ENCODE measurements at regions not wholly inside any gene's neighbourhood (a gene's known extent, or its start where the extent isn't known, plus 50 kb on each side); places are given as distances from the start of the nearest gene placed in this dataset.
"Not testable (repeated sequence)": the region's sequence is repeated elsewhere in the genome, so short reads cannot be mapped to it uniquely, and the experiment has no call there.

DNA sequence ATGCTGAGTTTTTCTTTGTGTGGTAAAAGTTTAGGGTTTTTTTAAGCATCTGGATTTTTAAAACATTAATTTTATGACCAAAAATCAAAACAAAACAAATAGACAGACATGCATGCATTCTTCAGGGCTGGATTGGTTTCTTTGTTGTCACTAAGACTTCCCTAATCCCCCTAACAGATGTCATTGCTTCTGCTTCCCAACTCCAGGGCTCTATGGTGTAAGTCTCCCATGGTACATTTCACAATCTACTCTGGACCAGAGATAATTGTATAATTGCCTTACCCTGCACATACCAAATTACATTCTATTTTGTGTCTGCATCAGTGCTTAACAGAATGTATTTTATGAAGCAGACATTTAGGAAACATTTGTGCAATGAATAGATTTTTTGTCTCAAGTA lies 529.1 kb upstream of the SMIM31 start:
- DNase-seq = no peak

DNA sequence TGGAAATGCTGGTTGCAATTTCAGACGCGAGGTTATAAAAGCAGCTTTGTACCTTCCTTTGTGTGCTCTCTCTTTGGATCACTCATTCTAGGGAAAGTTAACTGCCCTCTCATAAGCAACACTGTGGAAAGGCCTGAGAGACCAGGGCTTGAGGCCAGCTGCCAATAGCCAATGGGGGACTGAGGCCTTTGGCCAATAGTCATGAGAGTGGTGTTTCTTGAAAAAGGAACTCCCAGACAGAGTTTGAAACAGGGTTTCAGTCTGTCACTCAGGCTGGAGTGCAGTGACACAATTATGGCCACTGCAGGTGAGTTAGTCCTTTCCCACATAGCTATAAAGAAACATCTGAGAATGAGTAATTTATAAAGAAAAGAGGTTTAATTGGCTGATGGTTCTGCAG lies 524.7 kb upstream of the SMIM31 start:
- no peak for DNase-seq

DNA sequence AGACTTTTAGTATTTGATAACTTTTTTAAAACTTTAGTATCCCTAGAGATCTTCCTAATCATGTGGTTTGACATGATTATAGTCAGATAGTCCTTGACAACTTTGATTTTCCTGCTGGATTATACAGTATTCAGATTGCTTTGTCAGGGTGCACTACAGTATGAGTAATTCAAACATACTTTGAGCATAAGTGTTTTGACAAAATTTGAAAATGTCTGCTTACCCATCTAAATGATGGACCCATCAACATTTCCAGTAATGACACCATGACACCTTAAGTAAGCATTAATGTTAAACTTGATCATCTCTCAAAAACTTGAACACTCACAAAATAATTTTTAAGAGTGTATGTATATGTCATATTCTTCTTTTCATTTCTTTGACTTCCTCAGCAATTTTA lies 514.5 kb upstream of the SMIM31 start:
- no peak for DNase-seq

DNA sequence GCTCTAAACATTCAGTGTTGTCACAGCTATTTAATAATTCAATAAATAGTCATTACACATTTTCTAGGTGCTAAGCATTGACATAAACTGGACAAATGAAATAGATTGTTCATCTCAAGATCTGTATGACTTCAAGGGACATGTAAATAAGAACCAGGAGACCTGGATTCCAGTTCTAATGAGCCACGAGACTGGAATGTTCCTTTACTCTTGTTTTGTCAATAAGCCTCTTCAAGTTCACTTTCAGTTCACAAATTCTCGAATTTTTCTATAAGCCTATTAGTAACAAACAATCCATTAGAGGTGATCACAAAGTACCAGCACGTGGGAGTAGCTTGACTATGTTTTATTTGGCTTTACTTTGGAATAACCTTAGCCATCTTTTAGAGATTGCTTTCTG lies 514.0 kb upstream of the SMIM31 start:
- DNase-seq = no peak

DNA sequence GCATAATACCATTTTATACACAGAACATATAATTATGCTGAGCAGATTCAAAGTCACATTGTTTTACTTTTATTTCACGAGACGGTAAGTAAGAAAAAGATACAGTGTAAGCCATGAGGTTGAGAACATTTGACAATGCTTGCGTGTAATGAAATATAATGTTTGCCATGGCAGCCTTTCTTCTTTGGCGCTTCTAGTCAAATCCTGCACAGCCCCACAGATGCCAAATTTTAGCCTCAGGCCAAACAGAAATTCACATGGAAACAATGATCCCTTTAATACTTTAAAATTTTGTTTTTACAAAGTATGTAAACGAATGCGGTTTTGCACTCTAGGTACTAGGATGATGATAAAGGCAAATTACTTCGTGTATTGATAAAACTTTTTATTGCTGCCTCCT lies 502.7 kb upstream of the SMIM31 start:
- DNase-seq = no peak

DNA sequence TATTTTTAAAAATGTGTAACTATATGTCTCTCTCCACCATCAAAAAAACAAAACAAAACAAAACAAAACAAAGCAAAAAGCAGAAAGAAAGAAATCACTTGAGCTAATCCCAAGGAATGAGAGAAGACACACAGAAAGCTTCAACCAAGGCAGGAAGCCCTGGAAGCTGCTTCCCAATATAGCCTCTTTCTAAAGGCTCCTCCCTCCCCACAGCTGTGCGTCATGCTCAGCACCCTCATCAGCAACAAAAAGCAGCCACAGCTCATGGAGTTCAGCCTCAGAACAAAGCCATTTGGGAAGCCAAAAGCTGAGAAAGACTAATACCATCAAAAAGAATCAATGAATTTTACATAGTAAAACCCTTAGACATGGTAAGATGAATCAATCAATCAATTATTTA lies 501.6 kb upstream of the SMIM31 start:
- peak; percentile 15 for DNase-seq

DNA sequence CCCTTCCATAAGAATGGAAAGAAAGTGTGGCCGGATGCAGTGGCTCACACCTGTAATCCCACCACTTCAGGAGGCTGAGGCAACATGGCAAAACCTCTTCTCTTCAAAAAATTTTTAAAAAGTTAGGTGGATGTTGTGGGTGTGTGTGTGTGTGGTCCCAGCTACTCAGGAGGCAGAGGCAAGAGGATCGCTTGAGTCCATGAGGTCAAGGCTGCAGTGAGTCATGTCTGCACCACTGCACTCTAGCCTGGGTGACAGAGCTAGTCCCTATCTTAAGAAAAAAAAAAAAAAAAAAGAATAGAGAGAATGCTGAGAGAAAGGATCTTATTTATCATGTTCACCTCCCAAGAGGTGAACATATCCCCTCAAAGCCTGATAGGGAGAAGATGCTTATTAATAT lies 492.1 kb upstream of the SMIM31 start:
- DNase-seq = no peak

DNA sequence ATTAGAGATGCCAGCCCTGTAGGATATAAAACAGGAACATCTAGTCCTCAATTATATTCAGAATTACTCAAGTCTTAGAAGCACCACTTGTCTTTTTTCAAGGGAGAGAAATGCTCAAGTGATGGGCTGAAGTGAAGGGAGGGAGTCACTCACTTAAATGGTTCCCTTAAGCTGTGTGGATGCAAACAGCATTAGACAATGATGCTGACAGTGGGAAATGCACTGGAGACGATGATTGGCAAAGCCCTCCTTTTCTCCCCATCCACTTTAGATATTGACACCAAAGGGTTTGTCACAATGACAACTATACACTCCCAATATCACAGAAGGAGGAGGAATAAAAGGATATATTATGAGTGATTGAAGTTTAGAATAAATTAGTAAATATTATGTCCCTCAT lies 491.4 kb upstream of the SMIM31 start:
- DNase-seq = not testable (repeated sequence)

DNA sequence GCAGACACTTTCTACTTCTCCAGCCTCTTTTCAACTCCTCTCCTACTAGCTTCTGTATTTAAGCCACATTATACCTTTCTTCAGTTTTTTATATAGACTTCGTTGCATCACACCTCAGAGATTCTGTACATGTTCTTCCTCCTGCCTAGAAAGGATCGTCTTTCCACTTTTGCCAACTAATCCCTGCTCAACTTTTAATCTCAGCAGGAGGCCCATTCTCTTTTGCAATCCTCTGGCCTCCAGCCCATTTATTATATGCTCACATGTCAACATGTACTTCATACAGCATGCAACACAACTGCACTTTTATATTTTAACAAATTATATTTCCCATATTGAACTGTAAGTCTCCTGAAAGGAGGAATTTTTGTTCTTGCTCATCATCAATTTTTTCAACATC lies 476.5 kb upstream of the SMIM31 start:
- not testable (repeated sequence) for DNase-seq

DNA sequence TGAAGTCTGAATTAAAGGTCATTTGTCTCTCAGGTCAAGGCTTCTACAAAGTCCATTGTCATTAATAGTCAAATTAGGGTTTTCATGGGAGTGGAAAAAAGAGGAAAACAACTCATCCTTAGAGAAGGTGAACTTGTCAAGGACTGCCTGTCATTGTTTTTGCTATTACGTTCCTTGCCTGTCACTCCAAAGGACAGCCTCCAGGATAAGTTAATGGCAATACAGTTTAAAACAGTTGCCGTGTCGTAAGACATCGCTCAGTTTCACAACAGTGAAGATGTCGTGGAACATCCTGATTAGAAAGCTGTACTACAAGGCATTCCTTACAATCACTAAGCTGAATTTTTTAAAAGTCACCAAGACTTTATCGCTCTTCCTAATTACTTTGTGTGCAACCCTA lies 466.8 kb upstream of the SMIM31 start:
- DNase-seq = no peak

DNA sequence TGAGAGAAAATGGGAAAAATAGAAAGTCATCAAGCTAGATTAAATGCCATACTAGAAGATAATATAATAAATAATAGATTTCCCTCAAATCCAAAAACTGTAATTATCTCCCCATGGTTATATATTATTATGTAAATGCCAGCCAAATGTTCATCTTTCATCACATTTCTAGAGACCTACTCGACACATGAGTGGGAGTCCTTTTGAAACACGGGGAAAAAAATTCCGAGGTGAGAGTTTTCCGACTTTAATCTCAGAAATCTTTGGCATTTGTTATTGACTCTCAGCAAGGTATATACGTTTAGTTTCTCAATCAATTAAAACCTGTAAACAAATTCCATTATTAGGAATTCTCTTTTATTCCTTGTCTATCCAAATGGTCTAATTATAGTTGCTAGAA lies 465.4 kb upstream of the SMIM31 start:
- DNase-seq = no peak

DNA sequence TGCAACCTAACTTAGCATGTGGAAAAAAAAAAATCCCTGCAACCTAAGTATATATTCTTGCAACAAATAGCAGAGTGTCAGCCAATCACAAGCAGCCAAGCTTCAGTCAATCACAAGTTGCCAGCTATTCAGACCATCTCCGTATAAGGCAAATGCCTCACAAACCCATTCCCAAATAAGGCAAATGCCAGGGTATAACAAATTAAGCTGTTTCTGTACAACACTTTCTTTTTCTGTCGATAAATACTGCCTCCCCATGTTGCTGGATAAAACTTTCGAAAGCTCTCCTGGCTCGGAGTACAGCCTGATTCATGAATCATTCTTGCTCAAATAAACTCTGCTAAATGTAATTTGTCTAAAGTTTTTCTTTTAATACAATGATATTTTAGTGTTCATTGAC lies 460.7 kb upstream of the SMIM31 start:
- no peak for DNase-seq

DNA sequence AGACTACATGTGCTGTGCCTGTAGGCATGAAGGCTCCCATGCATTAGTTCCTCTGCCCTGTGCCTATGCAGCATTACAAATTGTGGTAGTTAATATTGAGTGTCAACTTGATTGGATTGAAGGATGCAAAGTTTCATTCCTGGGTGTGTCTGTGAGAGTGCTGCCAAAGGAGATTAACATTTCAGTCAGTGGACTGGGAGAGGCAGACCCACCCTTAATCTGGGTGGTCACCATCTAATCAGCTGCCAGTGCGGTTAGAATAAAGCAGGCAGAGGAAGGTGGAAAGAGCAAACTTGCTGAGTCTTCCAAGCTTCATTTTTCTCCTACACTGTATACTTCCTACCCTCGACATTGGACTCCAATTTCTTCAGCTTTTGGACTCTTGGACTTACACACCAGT lies 460.2 kb upstream of the SMIM31 start:
- no peak for DNase-seq

DNA sequence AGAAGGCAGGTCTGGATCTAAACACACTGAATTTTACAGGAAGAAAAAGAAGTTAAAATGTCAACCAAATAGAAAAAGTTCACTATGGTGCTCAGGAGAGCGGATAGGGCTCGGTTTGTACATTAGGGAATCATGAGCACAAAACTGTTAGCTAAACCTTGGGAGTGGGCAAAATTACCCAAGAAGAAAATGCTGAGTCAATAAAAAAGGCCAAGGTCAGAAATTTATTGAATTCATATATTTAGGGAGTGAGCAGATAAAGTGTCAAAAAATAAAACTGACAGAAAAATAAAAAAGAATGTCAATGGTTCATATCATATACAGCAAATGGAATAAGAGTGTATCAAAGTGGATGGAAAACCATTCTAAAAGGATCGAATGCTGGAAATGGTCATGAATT lies 452.5 kb upstream of the SMIM31 start:
- DNase-seq = no peak

DNA sequence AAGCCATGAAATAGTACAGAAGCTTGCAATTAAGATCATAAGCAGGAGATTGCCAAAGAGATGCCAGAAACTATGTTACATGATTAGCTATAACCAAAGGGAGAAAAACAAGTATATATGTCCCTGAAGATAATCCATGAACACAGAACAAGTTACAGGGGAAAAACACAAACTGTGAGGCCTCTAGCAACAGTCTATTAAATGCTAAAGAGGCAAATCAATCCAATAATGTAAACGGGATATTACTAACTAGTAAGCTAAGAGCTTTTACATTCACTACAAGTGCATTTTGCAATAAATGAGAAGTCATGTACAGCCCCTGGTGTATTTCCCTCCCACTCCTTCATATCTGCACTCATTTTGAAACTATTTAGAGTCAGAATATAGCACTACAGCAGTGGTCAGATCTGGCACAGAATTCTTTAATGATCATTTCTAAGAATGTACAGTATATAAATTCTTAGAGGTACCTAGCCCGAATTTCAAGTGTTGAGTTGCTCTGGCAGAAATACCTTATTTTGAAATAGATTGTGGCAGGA lies 449.8 kb upstream of the SMIM31 start:
- DNase-seq = no peak

DNA sequence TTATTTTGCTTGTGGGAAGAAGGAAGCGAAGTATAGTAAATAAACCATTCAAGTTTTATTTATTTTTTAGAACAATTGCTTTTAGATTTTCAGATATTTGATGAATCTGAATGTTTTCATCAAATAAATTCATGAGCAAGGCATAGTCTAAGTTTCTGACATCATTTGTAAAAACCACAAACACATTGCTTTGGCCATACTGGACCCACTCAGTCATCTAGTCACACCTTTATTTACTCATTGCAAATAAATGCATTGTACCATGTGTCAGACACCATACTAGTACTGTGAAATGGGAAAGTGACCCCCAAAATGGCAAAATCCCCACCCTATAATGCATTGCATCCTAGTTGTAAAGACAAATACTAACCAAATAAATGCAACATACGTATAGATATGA lies 449.1 kb upstream of the SMIM31 start:
- DNase-seq = no peak

DNA sequence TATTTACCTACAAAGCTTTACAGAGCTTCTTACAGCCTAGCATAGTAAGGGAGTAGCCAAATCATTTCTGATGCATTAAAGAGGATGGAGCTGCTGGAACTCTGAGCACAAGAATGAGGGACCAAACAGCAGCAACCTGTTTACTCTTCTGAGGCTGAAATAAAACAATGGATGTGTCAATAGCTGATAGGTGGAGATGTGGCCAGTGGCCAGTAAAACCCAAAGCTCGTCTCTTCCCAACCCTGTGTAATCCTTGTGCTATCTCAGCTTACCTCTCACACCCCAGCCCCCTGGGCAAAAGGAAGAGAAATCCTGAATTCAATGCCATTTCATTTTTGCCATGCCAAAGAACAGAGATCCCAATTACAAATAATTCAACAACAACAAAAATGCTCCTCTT lies 446.7 kb upstream of the SMIM31 start:
- DNase-seq = no peak

DNA sequence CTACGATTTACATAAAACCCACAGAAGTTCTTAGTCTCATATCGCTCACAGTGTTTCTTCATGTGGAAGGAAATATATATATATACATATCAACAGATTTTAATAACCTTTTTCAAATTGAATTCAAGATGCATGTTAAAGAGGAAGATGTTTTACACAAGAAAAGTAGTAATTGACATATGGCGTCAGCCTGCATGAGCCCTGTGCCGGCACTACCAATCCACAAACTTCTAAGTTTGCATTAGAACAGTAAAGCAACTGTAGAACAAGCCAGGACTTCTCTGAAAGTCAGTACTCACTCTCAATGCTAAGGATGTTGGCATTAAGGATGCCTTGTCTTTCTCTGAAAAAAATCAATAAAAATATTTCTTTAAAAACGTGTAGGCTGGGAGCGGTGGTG lies 441.3 kb upstream of the SMIM31 start:
- DNase-seq = no peak

DNA sequence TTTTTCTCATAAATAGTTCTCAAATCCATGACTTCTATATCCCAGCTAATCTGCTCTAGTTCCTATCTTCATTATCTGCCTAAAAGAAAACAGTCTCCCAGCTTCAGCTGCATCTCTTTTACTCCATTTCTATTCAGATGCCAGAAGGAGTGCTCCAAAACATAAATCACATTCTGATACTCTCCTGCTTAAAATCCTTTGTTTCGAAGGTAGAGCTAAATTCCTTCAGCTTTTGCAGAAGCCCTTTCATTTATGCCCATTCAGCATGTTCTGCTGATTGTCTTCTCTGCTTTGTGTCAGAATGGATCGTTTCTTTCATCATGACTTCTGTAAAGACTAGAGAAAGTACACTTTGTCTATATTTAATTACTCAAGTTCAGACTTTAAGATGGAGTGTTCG lies 440.1 kb upstream of the SMIM31 start:
- no peak for DNase-seq

DNA sequence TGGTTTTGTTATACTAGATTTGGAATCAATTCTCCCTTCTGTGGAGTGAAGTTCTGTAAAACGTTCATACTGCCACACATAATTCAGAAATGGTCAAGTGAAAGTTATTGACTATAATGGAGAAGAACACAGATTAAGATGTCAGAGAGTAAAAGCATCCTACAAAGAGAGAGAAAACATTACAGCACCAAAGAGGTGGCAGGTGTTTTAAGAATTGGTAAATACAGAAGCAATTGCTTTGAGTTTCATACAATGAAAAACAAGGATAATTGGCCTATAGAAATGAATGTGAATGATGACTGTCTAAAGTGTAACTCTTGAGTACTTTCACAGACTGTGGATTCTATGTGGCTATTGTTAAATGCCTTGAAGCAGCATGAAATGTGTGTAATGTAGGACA lies 435.6 kb upstream of the SMIM31 start:
- DNase-seq = no peak

DNA sequence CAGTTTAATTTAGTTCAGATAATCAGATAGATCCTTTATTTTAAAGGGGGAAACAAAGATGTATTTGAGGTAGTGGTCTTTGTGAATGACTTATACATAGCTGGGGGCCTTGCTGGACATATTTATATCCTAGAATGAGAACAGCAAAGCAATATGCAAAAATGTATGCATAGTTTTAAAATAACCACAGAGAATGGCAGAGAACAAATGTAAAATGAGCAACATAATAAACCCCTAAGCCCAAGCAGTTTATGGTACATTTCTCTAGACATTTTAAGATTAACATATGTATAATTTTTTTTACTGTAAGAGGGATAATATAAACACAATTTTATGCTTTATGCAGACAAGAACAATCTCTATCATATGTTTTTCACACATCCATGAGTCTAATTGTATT lies 434.2 kb upstream of the SMIM31 start:
- DNase-seq = no peak

DNA sequence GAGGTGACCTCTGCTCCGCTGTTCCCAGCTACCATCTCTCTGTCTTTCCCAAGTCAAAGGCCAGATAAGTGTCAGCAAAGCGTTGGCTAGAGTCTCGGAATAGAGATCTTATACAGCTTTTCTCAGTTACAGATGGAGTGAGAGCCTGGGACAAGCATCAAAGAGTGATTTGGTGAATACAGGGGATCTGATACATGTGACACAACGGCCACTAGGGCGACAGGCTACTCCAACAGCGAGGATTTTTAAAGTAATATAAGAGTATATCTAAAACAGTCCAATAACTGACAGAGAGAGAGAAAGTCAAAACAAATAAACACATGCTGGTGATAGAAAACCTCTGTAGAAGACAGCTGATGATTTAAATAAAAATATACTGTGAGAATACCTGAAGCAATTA lies 433.1 kb upstream of the SMIM31 start:
- no peak for DNase-seq

DNA sequence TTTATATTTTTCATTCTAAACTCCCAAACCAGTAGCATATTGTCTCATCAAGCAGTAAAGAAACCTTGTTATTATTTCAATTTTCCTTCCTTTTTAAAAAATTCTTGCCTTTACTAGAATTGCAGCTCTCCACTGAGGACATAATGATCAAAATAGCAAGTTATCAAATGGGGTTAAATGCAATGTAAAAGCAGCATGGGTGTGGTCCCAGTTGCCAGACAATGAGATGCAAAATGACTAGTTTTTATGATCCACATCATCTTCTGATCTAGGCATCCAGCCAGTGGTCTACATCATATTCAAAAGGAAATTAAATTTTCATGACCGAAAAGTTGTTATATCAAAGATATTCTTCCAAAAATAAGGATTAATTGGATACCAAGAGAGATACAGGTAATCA lies 427.9 kb upstream of the SMIM31 start:
- DNase-seq = no peak

DNA sequence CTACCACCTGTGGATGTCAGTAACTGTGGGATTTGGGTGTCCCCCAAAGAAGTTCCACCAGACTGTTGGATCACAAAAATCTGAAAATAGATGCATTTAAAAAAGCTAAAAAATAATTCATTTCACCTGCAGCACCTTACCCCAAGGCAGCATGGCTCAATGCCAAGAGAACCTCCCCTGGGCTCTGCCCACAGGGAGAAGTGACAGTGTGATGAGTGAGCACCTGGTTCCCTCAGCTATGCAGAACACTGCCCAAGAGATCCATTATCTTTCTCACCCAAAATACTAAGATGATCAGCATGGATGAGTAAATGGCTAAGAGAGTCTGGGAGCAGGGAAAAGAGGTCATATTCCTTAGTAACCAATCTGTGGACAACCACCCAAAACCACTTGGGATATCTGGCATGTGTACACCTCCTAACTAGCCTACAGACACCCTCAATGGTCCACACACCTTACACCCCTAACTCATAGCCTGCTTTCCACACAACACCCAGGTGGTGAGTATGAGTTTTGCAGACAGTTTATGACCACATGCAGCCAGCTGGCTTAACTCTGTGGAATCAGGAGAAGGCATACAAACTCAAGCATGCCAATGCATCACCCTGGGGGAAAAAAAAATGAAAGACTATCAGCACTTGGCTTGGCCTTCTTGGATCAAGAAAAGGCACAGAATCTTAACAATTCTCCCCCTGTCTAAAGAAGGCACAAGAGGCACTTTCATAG lies 416.5 kb upstream of the SMIM31 start:
- DNase-seq = no peak

DNA sequence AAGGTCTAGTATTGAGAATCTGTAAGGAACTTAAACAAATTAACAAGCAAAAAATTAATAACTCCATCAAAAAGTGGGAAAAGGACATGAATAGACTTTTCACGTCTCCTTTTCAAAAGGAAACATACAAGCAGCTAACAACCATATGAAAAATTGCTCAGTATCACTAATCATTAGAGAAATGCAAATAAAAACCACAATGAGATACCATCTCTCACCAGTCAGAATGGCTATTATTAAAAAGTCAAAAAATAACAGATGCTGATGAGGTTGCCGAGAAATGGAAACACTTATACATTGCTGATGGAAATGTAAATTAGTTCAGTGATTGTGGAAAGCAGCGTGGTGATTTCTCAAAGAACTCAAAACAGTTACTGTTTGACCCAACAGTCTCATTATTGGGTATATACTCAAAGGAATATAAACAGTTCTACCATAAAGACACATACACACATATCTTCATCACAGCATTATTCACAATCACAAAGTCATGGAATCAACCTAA lies 410.4 kb upstream of the SMIM31 start:
- no peak for DNase-seq

Data from kidney glomerular epithelial cell (primary cell).